GM19238 (cell line): ENCODE measurements at regions not wholly inside any gene's neighbourhood (a gene's known extent, or its start where the extent isn't known, plus 50 kb on each side); places are given as distances from the start of the nearest gene placed in this dataset.
"Not testable (repeated sequence)": the region's sequence is repeated elsewhere in the genome, so short reads cannot be mapped to it uniquely, and the experiment has no call there.

Experiments used
- DNase-seq: peaks from one replicate; pipeline ENCODE4 v3.0.0; 2011; ENCODE audit warnings: low spot score; ENCODE audit not compliant: insufficient read length

GRCh38 chr19:29154163-29154562 lies 58.8 kb downstream of the UQCRFS1 start:
- DNase-seq: no peak

DNA sequence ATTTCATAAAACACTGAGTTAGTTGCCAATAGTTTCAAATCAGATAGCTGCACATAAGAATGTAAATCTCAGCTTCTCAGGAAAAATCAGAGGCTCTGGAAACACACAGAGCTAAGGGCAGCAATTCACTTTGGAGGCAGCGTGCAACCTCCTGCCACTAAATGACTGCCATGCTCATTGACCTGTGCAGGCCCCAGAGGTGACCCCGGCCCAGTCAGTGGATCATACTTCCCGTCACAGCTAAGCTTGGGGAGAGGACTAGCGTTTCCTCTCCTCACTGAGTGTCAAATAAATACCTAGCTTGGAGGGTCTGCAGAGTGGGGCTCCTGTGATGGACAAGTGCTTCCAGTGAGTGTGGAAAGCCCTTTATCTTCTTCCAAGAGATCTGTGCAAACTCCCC lies 67.2 kb downstream of the UQCRFS1 start:
- no peak for DNase-seq

GRCh38 chr19:29143183-29143582 lies 69.8 kb downstream of the UQCRFS1 start:
- no peak for DNase-seq

DNA sequence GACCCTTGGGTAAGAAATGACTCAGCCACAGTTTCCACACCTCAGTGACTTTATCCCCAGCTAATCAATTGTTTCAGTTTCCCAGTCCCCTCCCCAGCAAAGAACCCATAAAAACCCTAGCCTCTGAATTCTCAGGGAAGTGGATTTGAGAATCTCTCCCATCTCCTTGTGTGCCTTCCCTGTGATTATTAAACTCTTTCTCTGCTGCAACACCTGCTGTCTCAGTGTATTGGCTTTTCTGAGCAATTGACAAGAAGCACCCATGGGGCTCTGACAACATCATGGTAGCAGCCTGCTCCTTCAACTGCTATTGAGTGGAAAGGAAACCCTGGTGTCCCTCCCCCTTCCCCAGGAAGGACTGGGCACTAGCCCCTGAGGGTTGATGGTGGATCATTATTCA lies 73.7 kb downstream of the UQCRFS1 start:
- no peak for DNase-seq

DNA sequence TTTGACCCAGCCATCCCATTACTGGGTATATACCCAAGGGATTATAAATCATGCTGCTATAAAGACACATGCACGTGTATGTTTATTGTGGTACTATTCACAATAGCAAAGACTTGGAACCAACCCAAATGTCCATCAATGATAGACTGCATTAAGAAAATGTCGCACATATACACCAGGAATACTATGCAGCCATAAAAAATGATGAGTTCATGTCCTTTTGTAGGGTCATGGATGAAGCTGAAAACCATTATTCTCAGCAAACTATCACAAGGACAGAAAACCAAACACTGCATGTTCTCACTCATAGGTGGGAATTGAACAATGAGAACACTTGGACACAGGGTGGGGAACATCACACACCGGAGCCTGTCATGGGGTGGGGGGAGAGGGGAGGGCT lies 74.7 kb downstream of the UQCRFS1 start:
- DNase-seq: not testable (repeated sequence)

DNA sequence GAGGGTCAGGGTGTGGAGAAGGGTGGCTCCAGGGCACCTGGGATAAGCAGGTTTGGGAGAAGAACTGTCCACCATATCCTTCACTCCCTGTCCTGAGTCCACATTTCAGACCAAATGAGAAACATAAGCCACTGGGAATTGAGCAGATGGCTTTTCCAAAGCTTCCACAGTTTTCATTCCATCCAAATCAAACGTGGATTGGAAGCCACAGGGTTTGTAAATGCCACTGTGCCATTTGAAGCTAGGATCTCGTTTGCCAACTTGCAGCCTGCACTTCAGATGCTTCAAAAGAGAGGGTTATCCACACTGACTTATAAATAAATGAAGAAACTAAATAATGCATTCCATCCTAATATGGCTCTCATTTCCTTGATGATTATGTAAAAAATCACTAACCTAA lies 81.5 kb downstream of the UQCRFS1 start:
- DNase-seq: no peak

DNA sequence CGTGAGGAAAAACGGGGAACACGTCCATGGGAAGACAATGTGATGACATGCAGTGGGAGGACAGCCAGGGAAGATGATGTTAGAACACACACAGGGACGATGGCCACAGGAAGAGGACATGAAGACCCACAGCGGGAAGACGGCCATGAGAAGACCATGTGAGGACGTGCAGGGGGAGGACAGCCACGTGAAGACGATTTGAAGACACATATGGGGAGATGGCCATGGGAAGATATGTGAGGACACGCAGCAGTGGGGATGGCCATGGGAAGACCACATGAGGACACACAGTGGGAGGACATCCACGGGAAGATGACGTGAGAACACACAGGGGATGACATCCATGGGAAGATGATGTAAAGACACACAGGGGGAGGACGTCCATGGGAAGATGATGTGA lies 83.8 kb downstream of the UQCRFS1 start:
- no peak for DNase-seq

GRCh38 chr19:29128203-29128602 lies 84.7 kb downstream of the UQCRFS1 start:
- DNase-seq: no peak

GRCh38 chr19:29122185-29122584 lies 90.8 kb downstream of the UQCRFS1 start:
- DNase-seq: no peak

- no peak for DNase-seq
Measured at GRCh38 chr19:29121684-29122083, 91.3 kb downstream of the UQCRFS1 start.

GRCh38 chr19:29120466-29120865 lies 92.5 kb downstream of the UQCRFS1 start:
- no peak for DNase-seq

DNA sequence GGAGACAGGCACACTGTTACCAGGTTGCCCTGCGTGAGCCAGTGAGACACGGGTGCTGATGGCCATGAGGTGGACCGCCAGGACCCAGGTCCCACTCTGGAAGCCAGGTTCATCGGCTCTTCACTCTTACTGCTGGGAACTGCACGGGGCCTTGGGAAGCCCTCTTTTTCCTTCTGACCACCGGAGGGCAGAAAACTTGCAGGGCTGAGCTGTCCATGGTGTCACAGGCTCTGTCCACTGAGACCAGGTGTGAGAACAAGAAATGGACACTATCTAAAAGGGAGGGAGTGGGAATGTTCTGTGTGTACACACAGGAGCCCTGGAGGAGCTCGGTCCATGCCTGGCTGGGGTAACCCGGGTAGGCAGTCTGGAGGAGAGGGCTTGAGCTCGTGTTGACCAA lies 93.4 kb downstream of the UQCRFS1 start:
- DNase-seq: no peak

- no peak for DNase-seq
Measured at GRCh38 chr19:29118389-29118788, 94.6 kb downstream of the UQCRFS1 start.

DNA sequence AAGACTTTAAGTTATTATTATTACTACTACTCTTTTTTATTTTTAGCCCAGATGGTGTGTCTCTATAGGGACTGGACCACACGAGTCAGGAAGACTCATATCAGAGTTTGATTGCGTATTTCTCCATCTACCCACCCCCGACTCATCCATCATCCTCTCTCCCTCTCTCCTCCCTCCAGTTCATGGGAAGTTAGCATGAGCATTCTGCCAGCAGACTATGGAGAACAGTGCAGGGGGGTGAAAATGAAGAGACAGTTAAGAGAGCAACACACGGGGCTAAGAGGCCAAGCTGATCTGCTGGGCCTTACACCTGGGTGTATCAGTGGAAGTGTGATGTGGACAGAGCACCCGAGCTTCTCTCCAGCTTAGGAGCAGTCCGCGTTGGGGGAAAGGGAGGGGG lies 95.0 kb downstream of the UQCRFS1 start:
- DNase-seq: no peak

DNA sequence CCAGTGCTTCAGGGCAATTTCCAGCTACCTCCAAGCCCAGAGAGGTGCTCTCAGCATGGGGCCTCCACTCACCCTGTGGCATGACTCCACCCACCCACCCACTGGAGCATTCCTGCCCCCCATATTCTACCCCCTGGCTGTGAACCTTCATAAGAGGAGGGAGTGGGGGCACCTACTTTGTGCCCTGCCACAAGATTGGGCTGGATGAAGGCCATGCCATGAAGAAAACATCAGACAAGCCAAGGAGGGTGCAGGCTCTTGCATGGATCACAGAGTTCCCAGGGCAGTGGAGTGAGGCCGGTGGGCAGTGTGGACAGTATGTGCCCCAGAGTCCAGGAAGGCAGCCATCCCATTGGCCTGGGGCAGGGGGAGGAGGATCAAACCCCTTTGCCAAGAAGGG lies 97.8 kb downstream of the UQCRFS1 start:
- no peak for DNase-seq

DNA sequence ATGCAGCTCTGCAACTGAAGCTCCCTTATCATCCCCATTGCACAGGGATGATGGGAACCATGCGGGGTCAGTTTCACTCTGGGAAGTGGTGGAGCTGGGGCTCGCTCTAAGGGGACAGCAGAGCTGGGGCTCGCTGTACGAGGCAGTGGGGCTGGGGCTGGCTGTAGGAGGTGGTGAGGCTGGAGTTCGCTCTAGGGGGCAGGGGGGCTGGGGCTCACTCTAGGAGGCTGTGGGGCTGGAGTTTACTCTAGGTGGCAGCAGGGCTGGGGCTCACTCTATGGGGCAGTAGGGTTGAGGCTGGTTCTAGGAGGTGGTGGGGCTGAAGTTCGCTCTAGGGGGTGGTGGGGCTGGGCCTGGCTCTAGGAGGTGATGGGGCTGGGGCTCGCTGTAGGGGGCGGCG lies 99.1 kb downstream of the UQCRFS1 start:
- DNase-seq: no peak

- no peak for DNase-seq
Measured at GRCh38 chr19:29111576-29111975, 101.4 kb downstream of the UQCRFS1 start.

DNA sequence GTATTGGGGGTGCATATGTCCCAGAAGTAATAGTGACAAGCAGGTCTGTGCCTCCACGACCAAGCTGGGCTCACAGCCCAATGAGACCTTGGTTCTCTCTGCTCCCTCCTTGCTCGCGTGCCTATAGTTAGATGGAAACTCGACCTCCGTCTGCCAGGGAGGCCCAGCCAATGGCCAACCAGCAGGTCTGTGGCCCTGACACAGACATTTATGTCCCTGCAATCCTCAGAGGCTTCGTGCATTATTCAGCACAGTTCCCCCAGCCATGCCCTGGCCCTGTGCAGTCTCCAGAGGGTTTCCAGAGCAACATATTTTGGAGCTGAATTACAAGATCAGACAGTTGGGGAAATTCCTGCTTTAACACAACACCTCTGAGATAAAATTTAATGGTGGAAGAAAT lies 105.1 kb downstream of the UQCRFS1 start:
- DNase-seq: no peak

- DNase-seq: no peak
Measured at GRCh38 chr19:29106346-29106885, 106.5 kb downstream of the UQCRFS1 start.

DNA sequence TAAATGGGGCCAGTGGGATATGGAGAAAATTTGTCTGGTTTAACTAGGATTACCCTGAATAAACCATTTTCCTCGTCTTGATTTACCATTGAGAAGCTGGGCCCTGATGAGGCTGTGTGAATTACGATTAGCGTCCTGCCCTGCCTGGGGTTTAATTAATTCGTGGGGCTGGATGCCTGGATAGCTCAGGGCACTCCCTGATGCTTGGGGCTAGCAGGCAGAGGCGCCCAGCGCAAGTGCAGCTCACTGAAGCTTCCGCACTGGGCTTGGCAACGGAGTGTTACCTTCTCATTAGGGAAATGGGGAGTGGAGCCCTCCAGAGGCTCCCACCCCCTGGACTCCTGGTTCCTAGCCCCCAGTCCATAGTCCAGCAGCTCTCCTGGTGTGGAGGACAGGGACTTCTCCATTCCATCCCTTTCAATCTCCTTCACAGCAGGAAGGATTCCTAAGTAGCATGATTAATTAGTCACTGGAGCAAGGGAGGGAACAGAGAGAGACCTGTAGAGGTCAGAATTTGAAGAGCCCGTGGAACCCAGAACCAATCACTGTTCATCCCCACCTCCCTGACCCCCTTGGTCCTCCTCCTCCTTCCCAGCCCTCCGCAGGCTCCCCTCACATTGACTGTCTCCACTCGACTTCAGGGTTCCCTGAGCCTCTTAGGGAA lies 107.2 kb downstream of the UQCRFS1 start:
- no peak for DNase-seq

DNA sequence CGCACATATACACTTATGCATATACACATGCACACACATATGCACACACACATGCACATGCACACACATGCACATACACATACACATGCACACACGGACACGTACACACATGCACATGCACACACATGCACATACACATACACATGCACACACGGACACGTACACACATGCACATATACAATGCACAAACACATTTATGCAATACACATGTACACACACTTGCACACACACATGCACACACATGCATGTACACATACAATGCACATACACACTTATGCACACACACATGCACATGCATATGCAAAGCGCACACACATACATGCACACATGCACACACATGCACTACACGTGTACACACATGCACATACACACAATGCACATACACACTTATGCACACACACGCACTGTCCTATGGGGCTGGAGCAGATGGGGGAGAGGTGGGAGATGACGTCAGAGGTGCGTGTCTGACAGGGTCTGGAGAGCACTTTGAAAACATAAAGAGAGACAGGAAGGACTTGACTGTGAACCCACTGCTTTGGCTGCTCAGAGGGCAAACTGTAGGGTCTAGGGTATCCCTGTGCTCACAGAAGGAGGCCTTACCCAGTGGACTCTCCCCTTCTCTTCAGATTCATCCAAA lies 108.2 kb downstream of the UQCRFS1 start:
- no peak for DNase-seq

DNA sequence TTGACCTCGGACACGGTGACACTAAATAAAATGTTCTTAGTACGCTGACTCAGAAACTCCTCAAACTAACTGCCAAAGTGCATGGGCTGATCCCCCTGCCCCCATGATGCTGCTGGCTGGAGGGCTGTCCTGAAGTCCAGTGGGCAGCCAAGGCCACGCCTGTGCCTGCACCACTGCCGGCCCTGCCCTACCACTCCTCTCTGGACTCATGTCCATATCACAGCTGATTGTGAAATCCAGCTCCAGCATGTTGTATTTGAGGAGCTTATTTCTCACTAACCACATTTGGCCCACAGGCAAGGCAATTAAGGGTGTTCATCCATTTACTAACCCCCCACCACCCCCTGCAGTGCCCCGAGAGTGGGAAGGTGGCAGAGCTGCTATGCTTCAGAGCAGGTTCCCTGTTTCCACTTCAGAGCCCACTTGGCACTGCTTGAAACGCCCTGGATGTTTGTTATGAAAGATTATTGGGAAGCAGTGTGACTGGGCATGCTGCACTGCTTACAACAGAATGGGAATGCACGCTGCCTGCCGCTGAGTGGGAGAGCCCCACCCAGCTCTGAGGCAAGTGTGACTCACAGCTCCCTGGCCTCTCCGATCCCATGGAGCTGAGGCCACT lies 114.0 kb downstream of the UQCRFS1 start:
- no peak for DNase-seq

DNA sequence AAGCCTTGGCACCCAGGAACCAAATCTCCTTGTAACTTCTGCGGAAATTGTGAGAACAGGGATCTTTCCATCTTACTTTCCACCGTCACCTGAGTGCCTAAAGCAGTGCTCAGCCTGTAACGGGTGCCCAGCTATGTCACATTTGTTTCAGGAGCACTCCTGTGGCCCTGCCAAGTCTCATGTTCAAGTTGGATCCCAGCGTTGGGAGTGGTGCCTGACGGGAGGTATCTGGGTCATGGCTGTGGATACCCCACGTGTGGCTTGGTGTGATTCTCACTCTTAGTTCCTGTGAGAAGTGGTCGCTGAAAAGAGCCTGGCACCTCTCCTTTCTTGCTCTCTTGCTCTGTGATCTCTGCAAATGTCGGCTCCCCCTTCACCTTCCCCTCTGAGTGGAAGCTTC lies 114.9 kb downstream of the UQCRFS1 start:
- no peak for DNase-seq
